ENCODE measurements at regions not wholly inside any gene's neighbourhood (a gene's known extent, or its start where the extent isn't known, plus 50 kb on each side); places are given as distances from the start of the nearest gene placed in this dataset.

GRCh38 chr2:18825838-18826237, 236.5 kb upstream of the NT5C1B start:
- no peak for DNase-seq (ENCODE audit: low spot score in 2 of 2)
- Histone ChIP-seq H3K36me3 (no peaks in the 10 kb centered on the region), H3K27ac (no peak overlapping the region), H3K27me3 (no peaks in the 10 kb centered on the region), H3K9me3 (no peaks in the 10 kb centered on the region), H3K4me1 (peaks cover 0 to 13% of the 10 kb centered on the region in 2 donors), H3K4me3 (no peak overlapping the region)
- TF ChIP-seq CTCF (IDR thresholded peaks at IDR 0.05) = no peak
- intact Hi-C loops (cut with DNase I) = no loop called here

- H3K27ac ChIP-seq = no peak overlapping the region
- DNase-seq (ENCODE audit: low spot score in 2 of 2) = no peak
- TF ChIP-seq CTCF (IDR thresholded peaks at IDR 0.05) = no peak
- intact Hi-C loops (cut with DNase I) = no loop called here
- H3K4me3 ChIP-seq = no peak overlapping the region
- no peaks in the 10 kb centered on the region for H3K36me3 ChIP-seq
- no peaks in the 10 kb centered on the region for H3K9me3 ChIP-seq
- H3K4me1 ChIP-seq = peaks cover 0 to 8% of the 10 kb centered on the region in 2 donors
- no peaks in the 10 kb centered on the region for H3K27me3 ChIP-seq
These were observed 235.5 kb upstream of the NT5C1B start for GRCh38 chr2:18824915-18825314.

- H3K27me3 ChIP-seq = no peaks in the 10 kb centered on the region
- H3K27ac ChIP-seq = no peak overlapping the region
- intact Hi-C loops (cut with DNase I) = no loop called here
- peaks cover 0 to 4% of the 10 kb centered on the region in 2 donors for H3K4me1 ChIP-seq
- DNase-seq (ENCODE audit: low spot score in 2 of 2) = no peak
- H3K9me3 ChIP-seq = no peaks in the 10 kb centered on the region
- H3K36me3 ChIP-seq = no peaks in the 10 kb centered on the region
- no peak for TF ChIP-seq CTCF (IDR thresholded peaks at IDR 0.05)
- no peak overlapping the region for H3K4me3 ChIP-seq
These were observed 235.0 kb upstream of the NT5C1B start for GRCh38 chr2:18824325-18824790.

GRCh38 chr2:18821431-18821830, 232.1 kb upstream of the NT5C1B start:
- TF ChIP-seq CTCF (IDR thresholded peaks at IDR 0.05) = no peak
- H3K27me3 ChIP-seq = no peaks in the 10 kb centered on the region
- no peak overlapping the region for H3K27ac ChIP-seq
- intact Hi-C loops (cut with DNase I) = no loop called here
- no peak overlapping the region for H3K4me3 ChIP-seq
- no peaks in the 10 kb centered on the region for H3K9me3 ChIP-seq
- no peaks in the 10 kb centered on the region for H3K4me1 ChIP-seq
- no peak for DNase-seq (ENCODE audit: low spot score in 2 of 2)
- no peaks in the 10 kb centered on the region for H3K36me3 ChIP-seq

GRCh38 chr2:18820966-18821365, 231.6 kb upstream of the NT5C1B start:
- no peak for TF ChIP-seq CTCF (IDR thresholded peaks at IDR 0.05)
- Histone ChIP-seq H3K27ac (no peak overlapping the region), H3K36me3 (no peaks in the 10 kb centered on the region), H3K4me1 (no peaks in the 10 kb centered on the region), H3K9me3 (no peaks in the 10 kb centered on the region), H3K4me3 (no peak overlapping the region), H3K27me3 (no peaks in the 10 kb centered on the region)
- intact Hi-C loops (cut with DNase I) = no loop called here
- DNase-seq (ENCODE audit: low spot score in 2 of 2) = no peak

- no peak for TF ChIP-seq CTCF (IDR thresholded peaks at IDR 0.05)
- Histone ChIP-seq H3K4me1 (no peaks in the 10 kb centered on the region), H3K9me3 (no peaks in the 10 kb centered on the region), H3K36me3 (no peaks in the 10 kb centered on the region), H3K4me3 (no peak overlapping the region), H3K27ac (no peak overlapping the region), H3K27me3 (no peaks in the 10 kb centered on the region)
- intact Hi-C loops (cut with DNase I) = no loop called here
- DNase-seq (ENCODE audit: low spot score in 2 of 2) = no peak
These were observed 230.2 kb upstream of the NT5C1B start for GRCh38 chr2:18819566-18819965.
